AG08395 (cell line): ENCODE measurements at regions not wholly inside any gene's neighbourhood (a gene's known extent, or its start where the extent isn't known, plus 50 kb on each side); places are given as distances from the start of the nearest gene placed in this dataset.
A peak's percentile ranks its signal among the peaks of the same experiment; 100 is the strongest.

Experiments used
- DNase-seq: peaks from one replicate; pipeline ENCODE4 v3.0.0; 2012; ENCODE audit warnings: mixed read lengths, low spot score

- DNase-seq = no peak
Observed at GRCh38 chr2:71776227-71776626, 322.9 kb downstream of the DYSF start.

DNA sequence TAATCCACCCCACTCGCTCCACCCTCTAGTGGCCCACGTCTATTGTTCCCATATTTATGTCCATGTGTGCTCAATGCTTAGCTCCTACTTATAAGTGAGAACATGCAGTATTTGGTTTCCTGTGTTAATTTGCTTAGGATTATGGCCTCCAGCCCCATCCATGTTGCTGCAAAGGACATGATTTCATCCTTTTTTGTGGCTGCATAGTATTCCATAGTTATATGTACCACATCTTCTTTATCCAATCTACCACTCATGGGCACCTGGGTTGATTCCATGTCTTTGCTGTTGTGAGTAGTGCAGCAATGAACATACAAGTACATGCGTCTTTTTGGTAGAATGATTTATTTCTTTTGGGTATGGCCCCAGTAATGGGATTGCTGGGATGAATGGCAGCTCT lies 319.9 kb downstream of the DYSF start:
- DNase-seq = no peak

- no peak for DNase-seq
Observed at GRCh38 chr2:71772510-71773172, 319.3 kb downstream of the DYSF start.

- DNase-seq = no peak
Observed at GRCh38 chr2:71767663-71768062, 314.3 kb downstream of the DYSF start.

- no peak for DNase-seq
Observed at GRCh38 chr2:71759060-71759459, 305.7 kb downstream of the DYSF start.

DNA sequence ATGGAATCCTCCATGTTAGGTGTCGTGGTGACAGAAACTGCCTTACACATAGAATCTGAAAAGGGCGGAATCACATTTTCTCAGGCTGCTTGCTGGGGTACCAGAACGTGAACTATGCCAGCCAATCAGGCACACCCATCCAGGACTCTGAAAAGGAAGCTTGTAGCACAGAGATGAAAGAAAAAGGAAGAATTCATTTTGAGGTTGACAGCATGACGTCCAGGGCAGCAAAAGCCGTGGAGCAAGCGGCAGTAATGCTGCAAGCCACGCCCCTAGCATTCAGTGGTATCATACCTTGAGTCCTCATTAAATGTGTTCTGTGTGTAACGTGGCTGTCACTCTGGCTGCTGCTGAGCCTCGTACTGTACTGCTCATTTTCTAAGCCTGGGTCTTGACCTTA lies 304.0 kb downstream of the DYSF start:
- no peak for DNase-seq

- DNase-seq = peak; percentile 66
Observed at GRCh38 chr2:71756280-71756906, 303.0 kb downstream of the DYSF start.

DNA sequence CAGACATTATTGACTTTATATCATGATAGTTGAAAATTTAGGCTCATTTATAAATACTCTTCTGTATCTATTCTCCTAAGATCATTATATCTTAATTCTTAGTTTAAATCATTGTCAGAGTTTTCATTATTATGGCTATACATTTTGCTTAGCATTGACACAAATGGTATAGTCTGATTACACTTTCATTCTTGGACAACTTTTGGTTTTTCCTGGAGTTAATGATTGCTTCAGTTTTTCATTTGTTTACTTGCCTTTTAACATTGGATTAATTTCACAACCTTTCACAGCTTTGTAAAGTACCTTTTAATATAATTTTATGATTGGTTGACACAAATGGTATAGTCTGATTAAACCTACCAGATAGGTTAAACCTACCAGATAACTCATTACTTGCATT lies 298.2 kb downstream of the DYSF start:
- DNase-seq = no peak

DNA sequence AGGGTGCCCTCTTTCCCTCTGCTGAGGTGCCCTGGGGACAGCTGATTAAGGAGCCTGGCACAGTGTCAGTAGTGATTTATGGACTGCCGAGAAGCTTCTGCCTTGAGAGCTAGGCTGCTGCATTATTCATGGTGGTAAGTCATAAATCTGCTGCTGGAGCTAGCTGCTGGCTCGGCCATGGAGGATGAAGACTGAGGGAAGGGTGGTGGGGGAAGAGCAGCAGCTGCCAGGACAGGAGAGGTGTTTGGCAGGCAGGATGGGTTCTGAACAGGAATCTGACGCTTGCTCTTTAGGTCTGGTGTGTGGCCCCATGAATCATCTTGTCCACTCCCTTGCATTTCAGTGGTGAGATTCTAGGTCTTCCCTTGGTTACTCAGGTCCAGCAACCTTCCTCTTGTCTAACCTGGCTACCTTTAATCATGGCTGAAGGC lies 296.3 kb downstream of the DYSF start:
- no peak for DNase-seq

DNA sequence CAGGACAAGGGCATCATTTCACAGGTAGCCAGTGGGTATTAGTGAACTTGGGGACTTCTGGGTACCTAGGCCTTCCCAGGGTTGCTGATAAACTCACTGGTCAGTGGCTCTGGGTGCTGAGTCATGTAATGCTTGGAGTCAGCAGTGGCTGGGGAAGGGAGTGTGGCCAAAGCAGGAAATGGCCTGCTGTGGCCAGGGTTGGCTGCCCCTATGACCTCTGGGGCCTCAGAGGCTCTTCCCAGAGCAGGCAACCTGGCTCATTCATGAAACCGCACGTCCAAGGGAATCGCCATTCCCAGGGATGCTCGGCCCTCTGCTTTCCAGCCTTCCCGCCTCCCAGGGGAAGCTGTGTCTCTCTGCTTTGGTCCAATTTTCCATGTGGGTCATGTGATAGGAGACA lies 294.9 kb downstream of the DYSF start:
- peak; percentile 51 for DNase-seq

- DNase-seq = no peak
Observed at GRCh38 chr2:71747559-71747958, 294.2 kb downstream of the DYSF start.

- peak; percentile 78 for DNase-seq
Observed at GRCh38 chr2:71746946-71747501, 293.7 kb downstream of the DYSF start.

DNA sequence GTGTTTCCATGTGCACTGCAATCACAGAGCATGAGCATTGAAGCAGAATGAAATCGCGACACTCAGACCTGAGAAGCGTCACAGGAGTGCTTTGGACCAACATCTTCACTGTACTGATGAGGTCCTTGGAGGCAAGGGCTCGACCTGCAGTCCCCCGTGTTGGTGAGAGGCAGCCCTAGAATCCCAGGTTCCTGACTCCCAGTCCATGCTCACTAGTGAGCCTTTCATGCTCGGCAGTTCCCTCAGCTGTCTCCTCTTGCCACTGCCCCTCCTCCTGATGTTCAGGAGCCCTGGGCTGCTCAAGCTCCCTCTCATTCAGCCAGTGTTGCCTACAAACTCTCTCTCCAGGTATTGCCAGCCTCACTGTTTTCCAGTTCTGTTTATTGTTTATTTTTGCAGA lies 291.4 kb downstream of the DYSF start:
- no peak for DNase-seq

DNA sequence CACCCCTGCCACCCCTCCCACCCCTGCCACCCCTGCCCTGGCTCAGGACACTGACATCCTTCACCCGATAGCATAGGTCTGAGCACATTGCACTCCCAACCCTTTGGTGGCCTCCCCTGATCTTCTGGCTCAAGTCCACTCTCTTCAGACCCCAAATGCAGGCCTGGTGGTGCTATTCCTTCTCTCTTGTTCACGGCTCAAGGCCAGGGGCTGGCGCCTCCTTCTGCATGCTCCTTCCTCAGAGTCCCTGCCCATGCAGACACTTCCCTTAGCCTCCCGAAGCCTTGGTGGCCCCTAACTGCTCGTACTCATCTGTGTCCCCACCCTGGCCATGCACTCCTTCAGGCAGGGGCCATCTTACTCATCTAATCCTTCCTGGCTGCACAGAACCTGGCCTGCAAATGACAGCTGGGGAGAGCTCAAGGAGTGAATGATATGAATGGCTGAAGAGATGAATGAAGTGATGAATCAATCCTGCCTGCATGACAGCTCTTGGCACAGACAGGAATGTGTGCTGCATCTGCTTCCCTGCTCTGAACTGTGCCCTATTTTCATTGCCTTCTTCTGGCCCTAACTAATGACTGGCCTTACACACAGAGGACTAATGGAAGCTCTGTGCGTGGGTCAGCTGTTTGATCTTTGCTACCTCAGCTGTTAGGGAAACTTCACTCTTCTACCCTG lies 290.8 kb downstream of the DYSF start:
- DNase-seq = no peak

- DNase-seq = peak; percentile 87
Observed at GRCh38 chr2:71742953-71743601, 289.7 kb downstream of the DYSF start.

DNA sequence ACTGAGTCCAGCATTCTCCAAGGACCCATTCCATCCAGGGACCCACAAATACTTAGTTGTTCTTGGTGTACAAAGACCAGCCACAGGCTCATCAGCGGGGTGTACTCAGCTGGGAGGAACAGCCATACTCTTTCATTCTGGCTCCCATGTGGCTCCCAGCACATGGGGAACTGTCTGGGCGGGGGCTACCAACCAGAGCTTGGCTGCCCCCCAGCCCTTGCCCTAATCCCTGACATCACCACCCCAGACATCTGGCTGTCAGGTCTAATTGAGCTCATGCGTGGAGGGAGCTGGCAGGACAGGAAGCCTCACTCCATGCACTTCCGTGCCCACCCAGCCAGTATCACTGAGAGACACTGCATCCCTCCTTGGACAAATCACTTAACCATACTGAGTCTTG lies 283.6 kb downstream of the DYSF start:
- DNase-seq = no peak

DNA sequence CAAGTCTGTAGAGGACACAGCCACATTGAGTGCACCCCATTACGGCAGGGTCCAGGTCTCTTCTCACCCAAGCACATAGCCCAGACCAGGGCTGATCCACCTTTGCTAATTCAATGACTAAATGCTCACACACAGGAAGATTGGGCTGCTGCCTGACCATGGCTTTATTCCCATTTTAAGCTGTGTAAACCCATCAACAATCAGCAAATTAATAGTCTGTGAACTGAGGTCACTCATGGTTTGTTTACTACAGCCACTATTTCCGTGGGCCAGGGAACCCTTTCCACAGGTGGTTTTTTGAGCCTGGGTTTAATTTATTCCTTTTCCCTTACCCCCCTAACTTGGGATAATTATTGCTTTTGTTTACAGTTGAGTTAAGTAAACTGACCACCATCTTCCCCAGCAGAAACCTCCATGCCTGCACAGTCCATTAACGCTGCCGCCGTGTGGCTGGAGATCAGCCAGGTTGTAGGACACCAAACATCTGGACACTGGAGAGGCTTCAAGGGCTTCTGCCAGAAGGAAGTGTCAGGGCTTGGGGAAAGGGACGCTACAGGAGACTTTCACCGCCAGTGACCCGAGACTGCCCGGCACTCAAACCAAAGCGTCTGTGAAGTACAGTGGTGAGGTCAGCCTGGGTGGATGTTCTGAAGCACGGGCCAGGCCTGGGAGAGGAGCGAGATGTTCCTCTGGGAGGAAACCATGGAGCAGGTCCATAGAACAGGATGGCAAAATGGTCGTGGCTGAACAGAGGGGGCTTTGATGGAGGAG lies 282.9 kb downstream of the DYSF start:
- DNase-seq = no peak
